Right lobe of liver (tissue), 4 donors: ENCODE measurements at regions not wholly inside any gene's neighbourhood (a gene's known extent, or its start where the extent isn't known, plus 50 kb on each side); places are given as distances from the start of the nearest gene placed in this dataset.

Experiments
- CTCF ChIP-seq, 4 donors: fragments of 200-600 bp in 3 of 4; fragments of 450-650 bp in 1 of 4; IDR thresholded peaks; one replicate each; pipeline versions ENCODE4 v1.5.1 to v1.8.0; 2016 to 2022; ENCODE audit warnings: antibody characterized with exemption in 4 of 4, mild to moderate bottlenecking in 2 of 4
- POLR2A ChIP-seq: fragments of 450-650 bp; IDR thresholded peaks from one replicate; pipeline ENCODE4 v1.6.1; 2017; ENCODE audit warnings: antibody characterized with exemption, mild to moderate bottlenecking
- donor health status: DM: no; HTN: no; CAD: no.
- donor health status: DM: no; HTN: no; CAD: no.
- donor health status: DM: no; HTN: yes; CAD: no.

GRCh38 chr2:191573216-191573615 is 104.7 kb upstream of the NABP1 start:
- TF ChIP-seq POLR2A (no peak), CTCF (IDR thresholded peaks at IDR 0.05) (no peak)
